GM12892 (cell line): ENCODE measurements at regions not wholly inside any gene's neighbourhood (a gene's known extent, or its start where the extent isn't known, plus 50 kb on each side); places are given as distances from the start of the nearest gene placed in this dataset.
A peak's percentile ranks its signal among the peaks of the same experiment; 100 is the strongest.

ENCODE experiments used
- DNase-seq: peaks from one replicate; pipeline ENCODE4 v3.0.0; 2011; ENCODE audit not compliant: insufficient read length
- FAIRE-seq: peaks from 2 replicates; lab custom pipeline; 2011; peaks lifted over from hg19 to GRCh38; lab: Jason Lieb, UNC
- POLR2A ChIP-seq: IDR thresholded peaks from 2 replicates; pipeline ENCODE4 v1.6.1; 2011; ENCODE audit warnings: low read depth, low read length, control low read depth
- POLR2AphosphoS5 ChIP-seq: IDR thresholded peaks from 2 replicates; pipeline ENCODE4 v1.6.1; 2011; ENCODE audit warnings: low read depth, low read length, control low read depth
- TAF1 ChIP-seq: IDR thresholded peaks from 2 replicates; pipeline ENCODE4 v1.6.1; 2011; ENCODE audit warnings: low read depth, mild to moderate bottlenecking, control low read depth, low read length, borderline replicate concordance

- FAIRE-seq (no peak), DNase-seq (no peak)
- TF ChIP-seq POLR2A (no peak), TAF1 (no peak), POLR2AphosphoS5 (no peak)
Observed at GRCh38 chr15:31975830-31976229, 54.5 kb upstream of the CHRNA7 start.

- TF ChIP-seq POLR2AphosphoS5 = no peak
- TF ChIP-seq TAF1 = no peak
- TF ChIP-seq POLR2A = no peak
- DNase-seq = no peak
Observed at GRCh38 chr15:31977138-31977537, 53.2 kb upstream of the CHRNA7 start.

DNA sequence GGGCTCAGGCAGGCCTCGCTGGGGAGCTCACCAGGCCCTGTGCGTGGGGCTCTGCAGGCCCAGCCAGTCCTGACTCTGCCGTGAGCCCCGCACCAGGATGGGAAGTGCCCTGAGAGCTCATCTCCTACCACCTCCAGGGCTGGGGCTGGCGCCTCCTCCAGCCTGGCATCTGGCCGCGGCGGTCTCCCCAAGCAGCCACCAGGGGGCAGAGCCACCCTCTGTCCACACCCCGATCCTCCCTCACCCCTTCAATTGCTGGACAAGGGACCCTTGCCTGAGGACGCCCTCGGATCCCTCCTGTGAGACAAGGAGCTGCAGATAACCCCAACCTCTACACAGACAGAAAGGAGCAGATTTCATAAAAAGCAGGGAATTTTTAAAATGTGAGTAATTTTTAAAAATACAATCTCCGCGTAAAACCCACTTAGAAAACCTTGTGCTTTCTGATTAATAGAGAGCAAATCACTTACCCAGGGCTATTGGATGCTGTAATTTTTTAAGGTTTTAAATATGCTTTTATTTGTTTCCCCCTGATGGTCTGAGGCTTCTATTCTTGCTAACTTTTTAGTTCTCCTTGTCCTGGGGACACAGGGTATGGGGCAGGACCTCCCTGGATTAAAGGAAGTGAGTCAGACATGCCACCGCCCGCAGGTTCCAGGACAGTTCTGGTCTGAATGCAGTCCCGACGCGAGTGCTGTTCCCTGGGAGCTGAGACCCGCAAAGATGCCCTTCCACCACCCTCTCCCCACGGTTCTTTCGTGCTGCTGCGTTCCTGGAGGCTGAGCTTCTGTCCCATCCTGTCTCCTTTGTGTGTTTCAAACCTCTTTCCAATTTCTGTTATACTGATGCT lies 52.3 kb upstream of the CHRNA7 start:
- DNase-seq (peak; percentile 31), FAIRE-seq (peak; percentile 91)
- TF ChIP-seq POLR2A = no peak
- no peak for TF ChIP-seq POLR2AphosphoS5
- no peak for TF ChIP-seq TAF1

More at GRCh38 chr15:31977138-31977537, 53.2 kb upstream of the CHRNA7 start:
- FAIRE-seq = no peak
